ENCODE measurements at regions not wholly inside any gene's neighbourhood (a gene's known extent, or its start where the extent isn't known, plus 50 kb on each side); places are given as distances from the start of the nearest gene placed in this dataset.
"Not testable (repeated sequence)": the region's sequence is repeated elsewhere in the genome, so short reads cannot be mapped to it uniquely, and the experiment has no call there.

- no peak for DNase-seq (ENCODE audit: low read depth)
Observed at GRCh38 chr7:19376538-19376937, 231.3 kb upstream of the FERD3L start.

DNA sequence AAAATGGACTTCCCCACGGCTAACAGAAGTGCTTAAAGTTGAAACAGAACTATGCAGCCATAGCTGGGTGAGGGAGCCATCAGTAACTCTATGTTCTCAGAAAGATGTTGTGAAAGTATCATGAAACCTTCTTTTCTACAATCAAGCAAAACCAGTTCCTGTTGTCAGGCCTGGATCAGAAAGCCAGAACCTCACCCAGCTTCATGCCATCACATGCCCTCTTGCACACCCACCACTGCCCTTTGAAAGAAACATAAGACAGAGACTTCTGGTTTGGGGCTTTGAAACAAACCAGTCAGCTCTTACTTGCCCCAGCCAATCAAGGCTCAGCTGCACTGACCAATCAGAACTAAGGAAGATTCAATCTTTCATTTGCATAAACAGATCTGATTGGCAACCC lies 230.8 kb upstream of the FERD3L start:
- no peak for DNase-seq (ENCODE audit: low read depth)

DNA sequence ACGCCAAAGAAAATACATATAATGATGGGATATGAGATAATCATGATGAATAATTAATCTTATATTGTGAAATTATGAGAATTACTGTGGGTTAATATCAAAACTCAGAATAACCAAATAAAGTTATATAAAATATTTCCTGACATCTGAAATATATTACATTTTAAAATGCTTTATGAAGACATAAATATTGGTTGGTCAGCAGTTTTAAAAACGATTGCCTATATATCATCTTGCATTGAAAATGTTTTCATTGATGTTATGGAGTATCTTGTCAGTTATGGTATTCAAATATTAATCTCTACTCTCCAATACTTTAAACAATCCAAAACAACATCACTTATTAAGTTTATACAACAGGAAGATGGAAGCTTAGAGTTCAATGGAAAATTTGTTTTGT lies 228.1 kb upstream of the FERD3L start:
- DNase-seq (ENCODE audit: low read depth), result no peak

- no peak for DNase-seq (ENCODE audit: low read depth)
Observed at GRCh38 chr7:19369806-19370205, 224.6 kb upstream of the FERD3L start.

- DNase-seq (ENCODE audit: low read depth), result no peak
Observed at GRCh38 chr7:19369182-19369581, 224.0 kb upstream of the FERD3L start.

- no peak for DNase-seq (ENCODE audit: low read depth)
Observed at GRCh38 chr7:19368491-19368925, 223.3 kb upstream of the FERD3L start.

GRCh38 chr7:19364950-19365349 lies 219.7 kb upstream of the FERD3L start:
- DNase-seq (ENCODE audit: low read depth), result no peak

GRCh38 chr7:19362099-19362498 lies 216.9 kb upstream of the FERD3L start:
- DNase-seq (ENCODE audit: low read depth), result no peak

GRCh38 chr7:19353180-19353579 lies 208.0 kb upstream of the FERD3L start:
- no peak for DNase-seq (ENCODE audit: low read depth)

GRCh38 chr7:19352305-19352695 lies 207.1 kb upstream of the FERD3L start:
- no peak for DNase-seq (ENCODE audit: low read depth)

- DNase-seq (ENCODE audit: low read depth), result no peak
Observed at GRCh38 chr7:19351341-19352304, 206.4 kb upstream of the FERD3L start.

- DNase-seq (ENCODE audit: low read depth), result no peak
Observed at GRCh38 chr7:19339512-19339911, 194.3 kb upstream of the FERD3L start.

- DNase-seq (ENCODE audit: low read depth), result not testable (repeated sequence)
Observed at GRCh38 chr7:19338512-19338911, 193.3 kb upstream of the FERD3L start.

DNA sequence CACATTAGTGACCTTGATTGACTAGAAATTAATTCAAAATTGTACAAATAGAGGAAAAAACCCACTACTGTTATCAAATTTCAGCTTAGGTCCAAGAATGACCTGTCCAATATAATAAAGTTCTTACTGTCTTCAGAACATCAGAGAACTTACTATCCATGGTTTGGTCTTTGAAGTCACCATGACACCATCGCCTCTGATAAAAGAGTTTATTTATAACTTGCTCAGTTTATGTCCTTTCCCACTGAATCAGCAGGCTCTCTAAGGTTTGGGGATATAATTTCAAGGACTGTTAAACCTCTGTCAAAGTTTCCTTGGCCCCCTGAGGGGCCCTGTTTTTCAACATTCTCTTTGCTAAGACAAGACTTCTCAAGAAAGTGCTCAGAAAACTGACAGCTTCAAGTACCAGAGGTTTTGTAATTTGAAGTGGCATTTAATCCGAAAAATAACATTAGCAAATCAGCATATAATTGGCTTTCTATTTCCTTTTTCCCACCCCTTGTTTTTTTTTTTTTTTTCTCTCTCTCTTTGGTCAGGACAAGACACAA lies 191.7 kb upstream of the FERD3L start:
- DNase-seq (ENCODE audit: low read depth), result no peak

DNA sequence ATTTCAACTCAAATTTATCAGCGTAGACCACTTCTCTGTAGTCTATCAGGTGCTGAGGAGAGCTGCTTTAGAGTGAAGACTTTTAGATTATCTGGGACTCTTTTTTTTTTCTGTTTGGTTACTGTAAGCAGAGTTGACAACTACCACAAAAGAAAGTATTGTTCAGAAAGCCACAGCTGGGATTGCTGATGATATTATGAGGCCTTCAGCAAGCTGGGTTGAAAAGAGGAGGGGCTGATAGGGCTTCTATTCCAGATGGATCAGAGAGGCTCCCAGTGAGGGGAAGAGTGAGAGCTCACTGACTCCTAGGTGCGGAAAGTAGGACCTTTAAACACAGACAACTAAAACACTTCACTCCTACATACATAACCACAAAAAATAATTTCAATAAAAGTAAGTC lies 188.5 kb upstream of the FERD3L start:
- DNase-seq (ENCODE audit: low read depth), result no peak

DNA sequence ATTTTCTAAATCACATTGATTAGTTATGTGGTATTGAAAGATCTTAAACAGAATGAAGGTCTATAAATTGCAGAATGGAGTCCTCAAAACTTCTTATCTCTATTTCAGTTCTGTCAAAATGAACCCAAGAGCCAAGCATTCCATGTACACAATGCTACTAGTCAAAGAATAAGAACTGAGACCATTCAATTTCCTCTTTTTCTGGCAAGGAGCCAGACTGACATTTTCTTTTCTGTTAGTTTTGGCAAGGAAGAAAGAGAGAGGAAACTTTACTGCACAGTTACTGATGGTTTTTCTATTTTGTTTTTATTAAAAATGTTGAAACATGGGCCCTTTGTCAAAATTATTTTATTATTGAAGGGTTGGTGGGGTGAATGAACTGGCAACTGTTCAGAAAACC lies 181.8 kb upstream of the FERD3L start:
- DNase-seq (ENCODE audit: low read depth), result no peak

- no peak for DNase-seq (ENCODE audit: low read depth)
Observed at GRCh38 chr7:19322002-19322401, 176.8 kb upstream of the FERD3L start.

DNA sequence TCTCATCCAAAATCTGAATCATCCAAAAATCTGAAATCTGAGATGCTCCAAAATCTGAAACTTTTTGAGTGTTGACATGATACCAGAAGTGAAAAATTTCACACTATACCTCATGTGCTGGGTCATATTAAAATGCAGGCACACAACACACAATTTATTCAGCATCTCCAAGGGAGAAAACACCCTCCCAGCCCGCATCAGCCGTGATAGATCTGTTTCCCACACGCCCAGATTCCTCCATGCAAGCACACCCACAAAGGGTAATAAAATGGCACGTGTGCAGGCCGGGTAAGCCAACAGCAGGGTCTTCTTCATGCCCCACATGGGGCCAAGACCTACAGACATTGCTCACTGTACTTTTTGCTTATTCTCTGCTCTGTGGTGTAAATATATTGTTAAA lies 173.1 kb upstream of the FERD3L start:
- no peak for DNase-seq (ENCODE audit: low read depth)

DNA sequence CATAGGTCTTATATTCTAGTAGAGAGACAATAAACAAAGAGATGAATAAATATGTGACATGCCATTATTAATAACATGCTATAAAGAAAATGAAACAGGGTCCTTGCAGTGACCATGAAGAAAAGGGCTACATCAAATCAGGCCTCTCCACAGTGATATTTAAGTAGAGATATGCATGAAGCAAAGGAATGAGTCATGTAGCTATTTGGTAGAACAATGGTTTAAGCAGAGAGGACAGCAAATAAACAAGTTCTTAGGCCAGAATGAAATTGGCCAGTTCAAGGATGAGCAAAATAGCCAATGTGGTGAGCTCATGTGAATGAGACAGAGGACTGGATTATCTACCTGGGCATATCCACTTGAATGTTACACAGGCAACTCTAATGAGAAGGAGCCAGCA lies 172.2 kb upstream of the FERD3L start:
- no peak for DNase-seq (ENCODE audit: low read depth)

- no peak for DNase-seq (ENCODE audit: low read depth)
Observed at GRCh38 chr7:19312416-19312815, 167.2 kb upstream of the FERD3L start.

GRCh38 chr7:19307554-19307953 lies 162.3 kb upstream of the FERD3L start:
- DNase-seq (ENCODE audit: low read depth), result no peak

DNA sequence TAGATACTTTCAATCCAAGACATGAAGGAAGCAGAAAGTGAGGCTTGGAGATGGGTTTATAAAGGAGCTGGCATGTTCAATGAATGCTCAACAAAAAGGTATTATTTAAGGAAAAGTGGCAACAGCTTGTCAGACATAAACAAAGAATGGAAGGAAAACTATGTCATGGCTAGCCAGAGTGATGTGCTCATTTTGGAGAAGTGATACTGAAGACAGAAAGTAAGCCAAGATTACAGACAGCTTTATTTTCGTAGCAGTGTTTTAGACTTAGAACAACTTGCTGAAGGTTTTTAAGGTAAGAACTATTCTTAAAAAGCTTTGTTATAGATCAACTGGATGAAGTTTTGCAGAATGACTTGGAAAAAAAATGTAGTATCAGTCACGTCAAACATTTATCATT lies 160.5 kb upstream of the FERD3L start:
- no peak for DNase-seq (ENCODE audit: low read depth)

DNA sequence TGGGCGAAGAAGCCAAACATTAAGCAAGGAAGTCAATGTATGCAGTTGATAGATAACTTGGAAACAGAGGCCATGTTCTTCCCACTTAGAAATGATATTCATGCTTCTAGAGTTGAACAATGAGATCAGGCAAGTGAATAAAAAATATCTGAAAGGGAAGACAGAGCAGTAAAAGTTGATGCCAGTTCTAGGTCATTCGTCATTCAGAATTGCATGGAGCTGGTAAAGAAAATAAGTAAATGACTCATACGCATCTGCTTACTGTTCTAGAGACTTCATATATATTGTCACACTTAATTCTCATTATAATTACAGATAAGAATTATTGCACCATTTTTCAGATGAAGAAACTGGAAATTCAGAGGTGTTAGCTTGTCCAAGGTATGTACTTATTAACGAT lies 158.9 kb upstream of the FERD3L start:
- no peak for DNase-seq (ENCODE audit: low read depth)

- no peak for DNase-seq (ENCODE audit: low read depth)
Observed at GRCh38 chr7:19302731-19303130, 157.5 kb upstream of the FERD3L start.
